GM19240 (cell line): ENCODE measurements at regions not wholly inside any gene's neighbourhood (a gene's known extent, or its start where the extent isn't known, plus 50 kb on each side); places are given as distances from the start of the nearest gene placed in this dataset.
"Not testable (repeated sequence)": the region's sequence is repeated elsewhere in the genome, so short reads cannot be mapped to it uniquely, and the experiment has no call there.

ENCODE experiments used
- DNase-seq: peaks from one replicate; pipeline ENCODE4 v3.0.0; 2011; ENCODE audit warnings: low spot score; ENCODE audit not compliant: insufficient read length

- no peak for DNase-seq
Observed at GRCh38 chr2:31664949-31665724, 84.4 kb upstream of the SRD5A2 start.

GRCh38 chr2:31660812-31661335, 80.1 kb upstream of the SRD5A2 start:
- no peak for DNase-seq

- no peak for DNase-seq
Observed at GRCh38 chr2:31660165-31660564, 79.4 kb upstream of the SRD5A2 start.

GRCh38 chr2:31654241-31654640, 73.5 kb upstream of the SRD5A2 start:
- no peak for DNase-seq

GRCh38 chr2:31651736-31652135, 71.0 kb upstream of the SRD5A2 start:
- no peak for DNase-seq

- no peak for DNase-seq
Observed at GRCh38 chr2:31651267-31651666, 70.5 kb upstream of the SRD5A2 start.

- DNase-seq = no peak
Observed at GRCh38 chr2:31644551-31644950, 63.8 kb upstream of the SRD5A2 start.

GRCh38 chr2:31642707-31643106, 62.0 kb upstream of the SRD5A2 start:
- no peak for DNase-seq

- not testable (repeated sequence) for DNase-seq
Observed at GRCh38 chr2:31632201-31632600, 51.5 kb upstream of the SRD5A2 start.
